ENCODE measurements at regions not wholly inside any gene's neighbourhood (a gene's known extent, or its start where the extent isn't known, plus 50 kb on each side); places are given as distances from the start of the nearest gene placed in this dataset.

GRCh38 chr1:209260136-209260535 is 323.4 kb upstream of the CAMK1G start:
- no peak for DNase-seq (ENCODE audit: low read depth in 2 of 2)

- no peak for DNase-seq (ENCODE audit: low read depth in 2 of 2)
Observed at GRCh38 chr1:209262631-209263030, 320.9 kb upstream of the CAMK1G start.

GRCh38 chr1:209265301-209265700 is 318.2 kb upstream of the CAMK1G start:
- DNase-seq (ENCODE audit: low read depth in 2 of 2), result no peak

GRCh38 chr1:209266590-209267205 is 316.8 kb upstream of the CAMK1G start:
- no peak for DNase-seq (ENCODE audit: low read depth in 2 of 2)

- DNase-seq (ENCODE audit: low read depth in 2 of 2), result no peak
Observed at GRCh38 chr1:209267968-209268367, 315.5 kb upstream of the CAMK1G start.

- no peak for DNase-seq (ENCODE audit: low read depth in 2 of 2)
Observed at GRCh38 chr1:209268479-209268878, 315.0 kb upstream of the CAMK1G start.

- DNase-seq (ENCODE audit: low read depth in 2 of 2), result no peak
Observed at GRCh38 chr1:209276321-209276720, 307.2 kb upstream of the CAMK1G start.

- no peak for DNase-seq (ENCODE audit: low read depth in 2 of 2)
Observed at GRCh38 chr1:209277662-209278061, 305.9 kb upstream of the CAMK1G start.

- no peak for DNase-seq (ENCODE audit: low read depth in 2 of 2)
Observed at GRCh38 chr1:209291715-209292114, 291.8 kb upstream of the CAMK1G start.

GRCh38 chr1:209302779-209303568 is 280.5 kb upstream of the CAMK1G start:
- DNase-seq (ENCODE audit: low read depth in 2 of 2), result no peak

GRCh38 chr1:209304166-209304565 is 279.3 kb upstream of the CAMK1G start:
- DNase-seq (ENCODE audit: low read depth in 2 of 2), result no peak

- no peak for DNase-seq (ENCODE audit: low read depth in 2 of 2)
Observed at GRCh38 chr1:209305221-209305954, 278.1 kb upstream of the CAMK1G start.

- DNase-seq (ENCODE audit: low read depth in 2 of 2), result no peak
Observed at GRCh38 chr1:209307846-209308245, 275.7 kb upstream of the CAMK1G start.

- DNase-seq (ENCODE audit: low read depth in 2 of 2), result no peak
Observed at GRCh38 chr1:209309198-209309597, 274.3 kb upstream of the CAMK1G start.

GRCh38 chr1:209311770-209312169 is 271.7 kb upstream of the CAMK1G start:
- DNase-seq (ENCODE audit: low read depth in 2 of 2), result no peak

GRCh38 chr1:209316929-209317328 is 266.6 kb upstream of the CAMK1G start:
- DNase-seq (ENCODE audit: low read depth in 2 of 2), result no peak

- DNase-seq (ENCODE audit: low read depth in 2 of 2), result no peak
Observed at GRCh38 chr1:209318181-209319056, 265.1 kb upstream of the CAMK1G start.

- no peak for DNase-seq (ENCODE audit: low read depth in 2 of 2)
Observed at GRCh38 chr1:209319057-209319432, 264.5 kb upstream of the CAMK1G start.

GRCh38 chr1:209319549-209319948 is 264.0 kb upstream of the CAMK1G start:
- DNase-seq (ENCODE audit: low read depth in 2 of 2), result no peak

GRCh38 chr1:209323743-209324142 is 259.8 kb upstream of the CAMK1G start:
- DNase-seq (ENCODE audit: low read depth in 2 of 2), result no peak

GRCh38 chr1:209324901-209325871 is 258.3 kb upstream of the CAMK1G start:
- no peak for DNase-seq (ENCODE audit: low read depth in 2 of 2)
